GM19372 (cell line): ENCODE measurements at regions not wholly inside any gene's neighbourhood (a gene's known extent, or its start where the extent isn't known, plus 50 kb on each side); places are given as distances from the start of the nearest gene placed in this dataset.

Experiments used
- ATAC-seq: cut with Tn5 transposase; IDR thresholded peaks from one replicate; pipeline ENCODE4 v1.9.1; 2021; ENCODE audit warnings: mild to moderate bottlenecking, low read depth, moderate library complexity; ENCODE audit not compliant: unreplicated experiment

DNA sequence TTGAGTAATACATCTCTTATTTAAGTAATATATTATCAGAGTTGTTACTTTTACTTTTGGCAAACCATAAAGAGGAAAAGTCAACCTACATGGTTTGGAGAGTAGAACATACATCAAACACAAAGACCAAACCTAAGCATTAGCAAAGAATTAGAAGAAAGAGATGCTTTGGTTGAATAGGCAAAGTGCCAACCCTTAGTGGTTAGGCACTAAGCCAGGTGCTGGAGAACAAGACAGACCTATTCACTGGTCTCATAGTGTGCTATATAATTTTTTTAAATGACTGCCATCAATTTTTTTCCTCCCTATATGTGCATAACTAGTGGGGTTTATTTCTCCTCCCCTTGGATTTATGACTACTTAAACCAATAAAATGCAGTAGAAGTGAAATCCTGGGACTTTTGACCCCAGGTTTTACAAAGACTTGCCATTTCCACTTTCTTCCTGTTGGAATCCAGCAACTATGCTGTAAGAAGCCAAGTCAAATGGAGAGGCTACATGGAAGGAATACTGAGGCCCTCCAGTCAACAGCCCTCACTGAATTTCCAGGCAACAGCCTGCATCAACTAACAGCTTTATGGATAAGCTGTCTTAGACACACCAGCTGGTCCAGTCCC is 69.8 kb upstream of the HAO2 start:
- ATAC-seq: no peak

GRCh38 chr1:119302011-119302410 is 66.6 kb upstream of the HAO2 start:
- no peak for ATAC-seq

DNA sequence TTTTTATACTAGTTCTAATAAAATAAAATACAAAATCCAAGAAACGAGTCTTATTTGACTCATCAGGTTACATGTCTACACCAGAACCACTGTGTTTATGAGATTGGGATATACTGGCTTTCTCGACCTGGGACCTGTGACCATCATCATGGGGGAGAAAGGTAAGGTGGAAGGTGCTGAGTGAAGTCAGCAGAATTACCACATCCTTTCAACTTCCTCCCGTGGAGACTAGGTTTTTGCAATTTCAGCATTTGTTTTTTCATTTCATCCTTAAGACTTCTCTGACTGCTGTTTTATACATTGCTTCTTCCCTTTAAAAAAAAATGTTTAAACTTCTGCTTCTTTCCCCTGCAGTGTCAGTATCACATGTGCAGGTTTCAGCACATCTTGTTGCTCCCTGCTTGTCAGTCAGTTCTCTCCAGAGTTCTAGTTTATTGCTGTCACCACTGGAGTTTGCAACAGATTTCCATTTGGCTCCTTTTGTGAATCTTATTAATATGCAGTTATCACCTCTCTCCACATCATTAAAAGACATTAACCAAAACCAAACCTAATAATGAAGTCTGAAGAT is 60.4 kb upstream of the HAO2 start:
- ATAC-seq: no peak

DNA sequence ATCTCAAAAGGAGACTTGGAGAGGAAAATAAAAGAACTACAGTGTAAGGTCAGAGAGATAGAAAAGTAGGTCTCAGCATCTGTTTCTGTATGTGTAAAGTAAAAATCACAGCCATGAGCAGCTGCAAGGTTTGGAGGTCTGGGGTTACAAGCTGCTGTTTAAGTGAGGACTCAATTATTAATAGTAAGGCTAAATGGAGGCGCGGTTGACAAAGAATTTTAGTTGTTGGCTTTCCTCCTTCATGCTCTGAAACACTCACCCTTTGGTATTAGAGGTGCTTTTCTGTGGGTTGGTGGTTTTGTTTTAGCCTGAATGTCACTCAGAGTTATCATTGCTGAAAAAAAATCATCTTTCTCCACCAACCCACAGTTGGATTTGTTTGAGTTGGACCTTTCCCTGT is 59.8 kb upstream of the HAO2 start:
- ATAC-seq: no peak

DNA sequence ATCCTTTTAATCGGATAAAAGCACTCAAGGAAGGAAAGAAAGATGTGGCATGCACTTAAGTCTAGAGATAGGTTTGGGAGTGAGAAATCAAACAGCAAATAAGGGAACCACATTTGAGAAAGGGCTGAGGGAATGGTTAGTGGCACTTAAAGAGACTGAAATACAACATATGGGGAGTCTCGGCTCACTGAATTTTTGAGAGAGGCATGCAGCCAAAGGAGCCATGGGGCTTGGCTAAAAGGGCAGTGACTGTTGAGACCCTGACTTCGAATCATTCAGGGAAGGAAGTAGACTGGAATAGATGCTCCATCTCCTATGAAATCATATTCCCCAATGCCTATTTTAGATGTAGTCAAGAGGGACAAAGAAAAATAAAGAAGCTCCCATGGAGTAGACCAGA is 58.3 kb upstream of the HAO2 start:
- no peak for ATAC-seq

- ATAC-seq: no peak
Measured at GRCh38 chr1:119312500-119312899, 56.1 kb upstream of the HAO2 start.

- no peak for ATAC-seq
Measured at GRCh38 chr1:119314001-119314796, 54.4 kb upstream of the HAO2 start.

DNA sequence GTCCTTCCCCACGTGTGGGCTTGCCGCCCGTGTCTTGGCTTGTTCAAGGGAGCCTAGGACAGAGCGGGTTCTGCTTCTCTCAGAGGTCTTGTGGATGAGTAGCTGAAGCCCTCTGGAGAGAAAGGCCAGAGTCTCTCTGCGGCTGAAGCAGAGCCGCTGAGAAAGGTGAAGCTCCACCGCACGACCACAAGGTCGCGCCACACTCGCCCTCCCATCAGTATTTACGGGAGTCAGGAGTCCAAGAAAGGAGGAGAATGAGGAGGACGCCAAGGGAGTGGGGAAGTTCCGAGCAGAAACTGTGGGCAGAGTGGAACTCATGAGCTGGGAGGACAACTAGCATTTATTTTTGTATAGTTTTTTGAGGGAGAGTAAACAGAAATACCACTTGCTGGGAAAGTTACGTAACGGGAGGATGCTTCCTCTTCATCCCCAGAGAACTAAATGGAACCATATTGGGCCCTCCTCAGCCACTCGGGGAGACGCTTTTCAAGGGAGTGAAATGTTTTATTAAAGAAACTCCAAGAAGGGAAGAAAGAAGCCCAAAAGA is 51.6 kb upstream of the HAO2 start:
- no peak for ATAC-seq

DNA sequence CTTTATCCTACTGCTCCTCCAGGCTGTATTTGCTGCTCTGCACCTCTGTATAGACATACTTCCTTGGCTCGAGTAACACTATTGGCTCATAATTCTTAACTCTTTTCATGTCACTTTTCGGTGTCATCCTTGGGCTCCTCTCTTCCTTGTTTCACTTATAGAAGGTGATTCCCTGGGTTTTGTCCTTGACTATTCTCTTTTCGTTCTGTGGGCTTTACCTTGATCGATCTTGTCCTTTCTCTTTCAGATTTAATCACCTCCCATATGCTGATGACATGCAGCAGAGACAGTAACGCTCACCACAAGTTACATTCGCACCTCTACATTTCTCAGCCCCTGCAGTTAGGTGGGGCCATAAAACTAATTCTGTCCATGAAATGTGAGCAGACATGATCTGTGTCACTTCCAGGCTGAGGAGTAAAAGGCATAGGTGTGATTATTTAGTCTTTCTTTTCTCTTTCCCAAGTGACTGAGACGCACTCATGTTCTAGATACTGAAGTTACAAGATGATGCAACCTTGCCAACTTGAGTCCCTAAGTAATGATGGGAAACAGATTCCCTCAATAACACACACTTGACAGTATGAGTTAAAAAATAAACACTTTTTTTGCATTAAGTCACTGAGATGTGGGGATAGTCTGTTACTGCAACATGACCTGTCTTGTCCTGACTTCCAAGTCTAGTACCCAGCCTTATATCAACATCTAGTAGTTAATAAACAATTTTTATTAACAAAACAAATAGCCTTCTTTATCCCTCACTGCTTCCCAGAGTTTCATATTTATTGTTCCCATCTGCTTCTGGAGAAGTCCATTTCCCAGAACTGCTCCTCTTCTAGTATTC is 49.9 kb upstream of the HAO2 start:
- peak; percentile 77 for ATAC-seq
